Skeletal muscle satellite cell (primary cell): ENCODE measurements at regions not wholly inside any gene's neighbourhood (a gene's known extent, or its start where the extent isn't known, plus 50 kb on each side); places are given as distances from the start of the nearest gene placed in this dataset.

ENCODE experiments used
- H3K27me3 ChIP-seq: 2 replicates; pipeline ENCODE4 v1.7.0; 2013; ENCODE audit warnings: low read length; ENCODE audit not compliant: control insufficient read depth, insufficient read depth
- H3K36me3 ChIP-seq: 2 replicates; pipeline ENCODE4 v1.7.0; 2013; ENCODE audit warnings: mild to moderate bottlenecking, control low read depth, low read length; ENCODE audit not compliant: insufficient read depth
- H3K4me1 ChIP-seq: 2 replicates; pipeline ENCODE4 v1.7.0; 2013; ENCODE audit warnings: low read length; ENCODE audit not compliant: control insufficient read depth, insufficient read depth
- H3K4me2 ChIP-seq: 2 replicates; pipeline ENCODE4 v1.7.0; 2013; ENCODE audit warnings: mild to moderate bottlenecking, low read length
- H3K4me3 ChIP-seq: 2 replicates; pipeline ENCODE4 v1.7.0; 2013; ENCODE audit warnings: low read length
- H3K9ac ChIP-seq: 2 replicates; pipeline ENCODE4 v1.7.0; 2013; ENCODE audit warnings: mild to moderate bottlenecking, low read depth, low read length, moderate library complexity
- H3K9me3 ChIP-seq: replicated peaks from 2 replicates; pipeline ENCODE4 v1.7.0; 2013; ENCODE audit warnings: mild to moderate bottlenecking, control low read depth, low read length

- H3K27me3 ChIP-seq = no peaks in the 10 kb centered on the region
- H3K4me2 ChIP-seq = no peak overlapping the region
- no peak overlapping the region for H3K4me3 ChIP-seq
- H3K4me1 ChIP-seq = no peaks in the 10 kb centered on the region
- no peak overlapping the region for H3K9ac ChIP-seq
- H3K9me3 ChIP-seq = no peaks in the 10 kb centered on the region
- H3K36me3 ChIP-seq = no peaks in the 10 kb centered on the region
Measured at GRCh38 chr15:29392358-29392757, 122.7 kb upstream of the NSMCE3 start.

GRCh38 chr15:29390051-29390450, 120.4 kb upstream of the NSMCE3 start:
- Histone ChIP-seq H3K4me1 (no peaks in the 10 kb centered on the region), H3K36me3 (no peaks in the 10 kb centered on the region), H3K9me3 (no peaks in the 10 kb centered on the region), H3K4me3 (no peak overlapping the region), H3K9ac (no peak overlapping the region), H3K27me3 (no peaks in the 10 kb centered on the region), H3K4me2 (no peak overlapping the region)

GRCh38 chr15:29386523-29386922, 116.9 kb upstream of the NSMCE3 start:
- no peak overlapping the region for H3K4me3 ChIP-seq
- H3K4me1 ChIP-seq = no peaks in the 10 kb centered on the region
- no peaks in the 10 kb centered on the region for H3K36me3 ChIP-seq
- H3K27me3 ChIP-seq = no peaks in the 10 kb centered on the region
- H3K4me2 ChIP-seq = no peak overlapping the region
- H3K9ac ChIP-seq = no peak overlapping the region
- H3K9me3 ChIP-seq = no peaks in the 10 kb centered on the region

- H3K9ac ChIP-seq = no peak overlapping the region
- H3K36me3 ChIP-seq = no peaks in the 10 kb centered on the region
- no peaks in the 10 kb centered on the region for H3K9me3 ChIP-seq
Measured at GRCh38 chr15:29383367-29383766, 113.7 kb upstream of the NSMCE3 start.

GRCh38 chr15:29382862-29383261, 113.2 kb upstream of the NSMCE3 start:
- H3K4me2 ChIP-seq = no peak overlapping the region

More at GRCh38 chr15:29383367-29383766, 113.7 kb upstream of the NSMCE3 start:
- H3K4me1 ChIP-seq = no peaks in the 10 kb centered on the region
- no peak overlapping the region for H3K4me3 ChIP-seq
- H3K27me3 ChIP-seq = no peaks in the 10 kb centered on the region
- H3K4me2 ChIP-seq = no peak overlapping the region

GRCh38 chr15:29380466-29380865, 110.8 kb upstream of the NSMCE3 start:
- H3K9me3 ChIP-seq = no peaks in the 10 kb centered on the region
- H3K4me2 ChIP-seq = no peak overlapping the region
- H3K27me3 ChIP-seq = no peaks in the 10 kb centered on the region
- H3K9ac ChIP-seq = no peak overlapping the region
- H3K4me1 ChIP-seq = no peaks in the 10 kb centered on the region
- no peak overlapping the region for H3K4me3 ChIP-seq
- H3K36me3 ChIP-seq = no peaks in the 10 kb centered on the region

More at GRCh38 chr15:29382862-29383261, 113.2 kb upstream of the NSMCE3 start:
- Histone ChIP-seq H3K4me3 (no peak overlapping the region), H3K9me3 (no peaks in the 10 kb centered on the region), H3K9ac (no peak overlapping the region), H3K27me3 (no peaks in the 10 kb centered on the region), H3K36me3 (no peaks in the 10 kb centered on the region), H3K4me1 (no peaks in the 10 kb centered on the region)

- Histone ChIP-seq H3K36me3 (no peaks in the 10 kb centered on the region), H3K4me1 (no peaks in the 10 kb centered on the region), H3K9me3 (no peaks in the 10 kb centered on the region), H3K4me2 (no peak overlapping the region), H3K4me3 (no peak overlapping the region), H3K27me3 (no peaks in the 10 kb centered on the region), H3K9ac (no peak overlapping the region)
Measured at GRCh38 chr15:29379647-29380046, 110.0 kb upstream of the NSMCE3 start.

GRCh38 chr15:29377161-29377560, 107.5 kb upstream of the NSMCE3 start:
- no peak overlapping the region for H3K9ac ChIP-seq
- no peak overlapping the region for H3K4me2 ChIP-seq
- no peak overlapping the region for H3K4me3 ChIP-seq
- H3K4me1 ChIP-seq = no peaks in the 10 kb centered on the region
- H3K9me3 ChIP-seq = no peaks in the 10 kb centered on the region
- no peaks in the 10 kb centered on the region for H3K27me3 ChIP-seq
- no peaks in the 10 kb centered on the region for H3K36me3 ChIP-seq

- Histone ChIP-seq H3K27me3 (no peaks in the 10 kb centered on the region), H3K4me2 (no peak overlapping the region), H3K9ac (no peak overlapping the region), H3K9me3 (no peaks in the 10 kb centered on the region), H3K4me3 (no peak overlapping the region), H3K4me1 (no peaks in the 10 kb centered on the region), H3K36me3 (no peaks in the 10 kb centered on the region)
Measured at GRCh38 chr15:29376590-29376989, 107.0 kb upstream of the NSMCE3 start.

GRCh38 chr15:29369261-29369660, 99.6 kb upstream of the NSMCE3 start:
- Histone ChIP-seq H3K9ac (no peak overlapping the region), H3K4me1 (no peaks in the 10 kb centered on the region), H3K4me2 (no peak overlapping the region), H3K27me3 (no peaks in the 10 kb centered on the region), H3K36me3 (no peaks in the 10 kb centered on the region), H3K4me3 (no peak overlapping the region), H3K9me3 (no peaks in the 10 kb centered on the region)

- no peak overlapping the region for H3K4me3 ChIP-seq
- no peak overlapping the region for H3K4me2 ChIP-seq
- H3K27me3 ChIP-seq = no peaks in the 10 kb centered on the region
- no peaks in the 10 kb centered on the region for H3K36me3 ChIP-seq
- H3K9me3 ChIP-seq = no peaks in the 10 kb centered on the region
- H3K4me1 ChIP-seq = no peaks in the 10 kb centered on the region
- no peak overlapping the region for H3K9ac ChIP-seq
Measured at GRCh38 chr15:29364426-29365078, 94.9 kb upstream of the NSMCE3 start.

- Histone ChIP-seq H3K9me3 (no peaks in the 10 kb centered on the region), H3K36me3 (no peaks in the 10 kb centered on the region), H3K27me3 (no peaks in the 10 kb centered on the region), H3K4me1 (no peaks in the 10 kb centered on the region), H3K4me3 (no peak overlapping the region), H3K9ac (no peak overlapping the region), H3K4me2 (no peak overlapping the region)
Measured at GRCh38 chr15:29361560-29361959, 91.9 kb upstream of the NSMCE3 start.
